Retina (tissue), 1 donor: ENCODE measurements at regions not wholly inside any gene's neighbourhood (a gene's known extent, or its start where the extent isn't known, plus 50 kb on each side); places are given as distances from the start of the nearest gene placed in this dataset.

ENCODE experiments used
- DNase-seq: peaks from one replicate; pipeline ENCODE4 v3.0.0-alpha.2; 2016

GRCh38 chr17:72394531-72394930 lies 273.7 kb downstream of the SOX9 start:
- no peak for DNase-seq

- no peak for DNase-seq
These were observed 275.3 kb downstream of the SOX9 start for GRCh38 chr17:72396121-72396520.

GRCh38 chr17:72397223-72397667 lies 276.4 kb downstream of the SOX9 start:
- DNase-seq = no peak

GRCh38 chr17:72397687-72398086 lies 276.9 kb downstream of the SOX9 start:
- no peak for DNase-seq

- DNase-seq = no peak
These were observed 278.3 kb downstream of the SOX9 start for GRCh38 chr17:72399023-72399607.

- no peak for DNase-seq
These were observed 279.0 kb downstream of the SOX9 start for GRCh38 chr17:72399608-72400487.

GRCh38 chr17:72400488-72400827 lies 279.6 kb downstream of the SOX9 start:
- no peak for DNase-seq

- no peak for DNase-seq
These were observed 280.0 kb downstream of the SOX9 start for GRCh38 chr17:72400863-72401262.

- no peak for DNase-seq
These were observed 281.3 kb downstream of the SOX9 start for GRCh38 chr17:72401883-72402726.

- DNase-seq = no peak
These were observed 281.9 kb downstream of the SOX9 start for GRCh38 chr17:72402727-72403210.

- no peak for DNase-seq
These were observed 282.9 kb downstream of the SOX9 start for GRCh38 chr17:72403713-72404209.

GRCh38 chr17:72404872-72405271 lies 284.1 kb downstream of the SOX9 start:
- DNase-seq = no peak

GRCh38 chr17:72405662-72406230 lies 284.9 kb downstream of the SOX9 start:
- DNase-seq = no peak

GRCh38 chr17:72406498-72406897 lies 285.7 kb downstream of the SOX9 start:
- DNase-seq = no peak

GRCh38 chr17:72407336-72407909 lies 286.6 kb downstream of the SOX9 start:
- DNase-seq = peak; percentile 65

GRCh38 chr17:72407931-72408330 lies 287.1 kb downstream of the SOX9 start:
- DNase-seq = no peak

GRCh38 chr17:72408641-72409040 lies 287.8 kb downstream of the SOX9 start:
- DNase-seq = no peak

GRCh38 chr17:72409405-72410002 lies 288.7 kb downstream of the SOX9 start:
- no peak for DNase-seq

- no peak for DNase-seq
These were observed 290.3 kb downstream of the SOX9 start for GRCh38 chr17:72411124-72411563.

GRCh38 chr17:72412650-72413076 lies 291.8 kb downstream of the SOX9 start:
- DNase-seq = no peak

GRCh38 chr17:72413077-72414031 lies 292.5 kb downstream of the SOX9 start:
- no peak for DNase-seq
